DLD1 (cell line): ENCODE measurements at regions not wholly inside any gene's neighbourhood (a gene's known extent, or its start where the extent isn't known, plus 50 kb on each side); places are given as distances from the start of the nearest gene placed in this dataset.

Experiments
- in situ Hi-C: cut with HindIII; loops from 2 replicates; pipeline ENCODE4 v1.10.0; 2017; ENCODE audit warnings: low sequenced_read_pairs

DNA sequence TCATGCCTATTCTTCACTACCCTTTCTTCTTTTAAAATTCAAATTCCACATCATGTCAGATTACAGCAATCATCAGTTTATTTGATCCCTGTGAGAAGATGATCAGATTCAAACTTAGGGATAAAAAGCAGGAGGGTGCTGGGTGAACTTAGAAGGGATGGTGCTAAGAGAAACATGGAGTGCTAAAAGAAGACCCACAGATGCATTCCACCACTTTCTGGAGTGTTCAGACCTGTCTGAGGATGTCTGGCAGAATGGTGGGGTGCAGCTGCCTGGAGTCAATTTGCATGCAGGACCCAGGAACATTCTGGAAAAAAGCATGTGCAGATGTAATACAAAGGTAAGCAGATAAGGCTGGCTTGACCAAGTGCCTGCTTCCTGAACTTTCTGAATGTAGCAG, 372.9 kb upstream of the RUNX1 start:
- in situ Hi-C loops: no loop called here

- in situ Hi-C loops: no loop called here
Measured at GRCh38 chr21:35421221-35421620, 372.1 kb upstream of the RUNX1 start.

GRCh38 chr21:35420656-35421055, 371.6 kb upstream of the RUNX1 start:
- in situ Hi-C loops: no loop called here

DNA sequence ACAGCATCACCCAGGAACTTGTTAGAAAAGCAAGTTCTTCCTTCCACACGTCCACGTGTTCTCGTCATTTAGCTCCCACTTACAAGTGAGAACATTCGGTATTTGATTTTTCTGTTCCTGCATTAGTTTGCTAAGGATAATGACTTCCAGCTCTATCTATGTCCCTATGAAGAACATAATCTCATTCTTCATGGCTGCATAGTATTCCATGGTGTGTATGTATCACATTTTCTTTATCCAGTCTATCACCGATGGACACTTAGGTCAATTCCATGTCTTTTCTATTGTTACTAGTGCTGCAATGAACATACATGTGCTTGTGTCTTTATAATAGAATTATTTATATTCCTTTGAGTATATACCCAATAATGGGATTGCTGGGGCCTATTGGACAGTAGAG, 368.7 kb upstream of the RUNX1 start:
- in situ Hi-C loops: no loop called here

GRCh38 chr21:35416866-35417489, 367.9 kb upstream of the RUNX1 start:
- in situ Hi-C loops: no loop called here

GRCh38 chr21:35414507-35415139, 365.5 kb upstream of the RUNX1 start:
- in situ Hi-C loops: no loop called here

DNA sequence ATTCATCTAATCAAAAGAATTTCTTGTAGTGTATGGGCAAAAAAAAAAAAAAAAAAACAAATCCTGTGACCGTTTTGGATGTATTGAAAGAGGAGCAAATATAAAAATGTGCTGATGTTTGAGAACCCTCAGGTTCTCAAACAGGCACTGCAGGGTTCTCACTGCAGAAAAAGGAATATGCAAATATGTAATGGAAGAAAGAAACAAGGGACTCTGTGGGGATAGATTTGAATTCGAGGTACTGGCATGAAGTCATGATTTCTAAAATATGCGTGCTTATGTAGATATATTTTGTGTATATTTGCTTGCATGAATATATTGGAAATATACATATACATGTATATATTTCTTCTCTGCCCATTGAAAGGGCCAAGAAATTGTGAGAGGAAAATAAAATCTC, 365.0 kb upstream of the RUNX1 start:
- in situ Hi-C loops: no loop called here

DNA sequence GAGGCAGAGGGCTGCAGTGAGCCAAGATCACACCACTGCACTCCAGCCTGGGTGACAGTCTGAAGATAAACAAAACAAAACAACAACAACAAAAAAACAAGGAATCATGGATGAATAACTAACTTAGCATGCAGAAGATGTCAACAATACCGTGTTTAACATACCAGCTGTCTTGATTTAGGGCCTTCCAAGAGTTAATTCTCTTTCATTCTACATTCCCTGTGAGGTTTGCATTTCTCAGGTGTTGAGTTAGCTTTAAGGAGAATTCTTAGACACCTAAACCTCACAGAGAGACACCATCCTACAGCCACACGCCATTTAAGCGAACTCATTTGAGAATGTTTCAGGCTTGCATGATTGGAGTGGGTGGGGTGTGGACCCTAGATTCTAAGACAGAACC, 363.1 kb upstream of the RUNX1 start:
- in situ Hi-C loops: no loop called here

- in situ Hi-C loops: no loop called here
Measured at GRCh38 chr21:35411434-35411833, 362.3 kb upstream of the RUNX1 start.

DNA sequence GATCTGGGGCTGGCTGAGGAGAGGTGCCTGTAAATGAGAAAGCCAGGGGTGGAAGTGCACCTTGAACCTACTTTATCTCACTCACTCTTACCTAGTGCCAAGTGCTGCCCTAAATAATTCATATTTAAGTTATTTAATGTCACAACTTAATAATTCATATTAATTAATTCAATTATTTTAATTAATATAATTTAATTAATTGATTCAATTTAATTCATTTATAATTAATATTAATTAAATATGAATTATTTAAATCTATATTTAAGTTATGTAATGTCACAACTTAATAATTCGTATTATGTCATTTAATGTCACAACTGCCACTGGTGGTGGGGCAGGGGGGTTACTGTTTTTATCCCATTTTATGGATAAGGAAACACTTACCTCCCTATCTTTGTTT, 361.6 kb upstream of the RUNX1 start:
- in situ Hi-C loops: no loop called here

- in situ Hi-C loops: no loop called here
Measured at GRCh38 chr21:35410123-35410522, 361.0 kb upstream of the RUNX1 start.

GRCh38 chr21:35408401-35408800, 359.3 kb upstream of the RUNX1 start:
- in situ Hi-C loops: no loop called here

GRCh38 chr21:35406635-35407034, 357.5 kb upstream of the RUNX1 start:
- in situ Hi-C loops: no loop called here

- in situ Hi-C loops: no loop called here
Measured at GRCh38 chr21:35405981-35406380, 356.9 kb upstream of the RUNX1 start.

DNA sequence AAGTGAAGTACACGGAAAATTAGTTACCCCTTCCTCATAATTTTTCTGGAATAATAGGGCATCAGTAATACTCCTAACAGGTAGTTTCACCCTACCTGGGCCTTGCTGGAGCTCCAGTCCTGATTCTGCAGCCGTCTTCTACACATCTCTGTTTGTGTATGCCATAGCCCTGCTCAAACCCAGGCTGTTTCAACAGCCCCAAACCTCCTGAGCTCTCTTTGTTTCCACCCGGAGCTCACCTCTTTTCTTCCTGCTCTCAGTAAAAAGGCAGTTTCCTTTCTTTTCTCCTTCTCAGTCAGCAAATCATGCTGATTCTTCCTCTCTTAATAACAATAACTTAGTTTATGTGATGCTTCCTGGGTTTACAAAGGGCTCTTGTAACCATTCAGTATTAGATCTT, 355.1 kb upstream of the RUNX1 start:
- in situ Hi-C loops: no loop called here

DNA sequence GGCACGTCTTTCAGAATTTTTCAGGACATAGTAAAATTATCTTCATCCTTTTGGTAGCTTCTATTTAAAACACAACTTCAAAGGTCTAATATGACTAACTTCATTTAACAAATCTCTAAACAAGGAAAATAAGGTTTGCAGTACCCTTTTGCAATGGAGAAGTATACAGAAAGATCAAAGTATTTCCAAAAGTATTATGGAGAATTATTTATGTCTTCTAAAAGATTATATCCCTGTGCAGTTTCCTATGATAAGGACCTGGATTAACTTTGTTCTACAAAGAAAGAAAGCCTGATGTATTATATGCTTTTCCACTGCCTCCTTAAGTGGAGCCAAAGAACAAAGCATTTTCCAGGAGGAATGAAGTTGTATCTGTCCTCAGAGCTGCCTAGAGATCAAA, 353.0 kb upstream of the RUNX1 start:
- in situ Hi-C loops: no loop called here

DNA sequence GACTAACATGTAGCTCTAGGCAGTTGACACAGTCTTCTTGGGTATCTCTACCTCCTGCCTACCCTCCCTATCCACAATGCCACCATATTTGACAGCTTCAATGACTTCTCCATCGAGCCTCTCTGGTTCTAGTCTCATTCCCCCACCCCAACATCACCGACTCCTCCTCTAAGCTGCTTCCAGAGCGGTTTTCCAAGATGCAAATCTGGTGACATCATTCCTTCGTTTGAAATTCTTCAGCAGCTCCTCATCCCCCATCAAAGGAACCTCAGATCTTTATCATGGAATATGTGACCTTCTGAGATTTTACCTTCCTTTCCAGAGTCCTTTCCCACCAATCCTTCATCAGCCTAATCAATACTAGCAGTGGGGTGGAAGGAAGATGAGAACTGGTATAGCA, 352.4 kb upstream of the RUNX1 start:
- in situ Hi-C loops: no loop called here

DNA sequence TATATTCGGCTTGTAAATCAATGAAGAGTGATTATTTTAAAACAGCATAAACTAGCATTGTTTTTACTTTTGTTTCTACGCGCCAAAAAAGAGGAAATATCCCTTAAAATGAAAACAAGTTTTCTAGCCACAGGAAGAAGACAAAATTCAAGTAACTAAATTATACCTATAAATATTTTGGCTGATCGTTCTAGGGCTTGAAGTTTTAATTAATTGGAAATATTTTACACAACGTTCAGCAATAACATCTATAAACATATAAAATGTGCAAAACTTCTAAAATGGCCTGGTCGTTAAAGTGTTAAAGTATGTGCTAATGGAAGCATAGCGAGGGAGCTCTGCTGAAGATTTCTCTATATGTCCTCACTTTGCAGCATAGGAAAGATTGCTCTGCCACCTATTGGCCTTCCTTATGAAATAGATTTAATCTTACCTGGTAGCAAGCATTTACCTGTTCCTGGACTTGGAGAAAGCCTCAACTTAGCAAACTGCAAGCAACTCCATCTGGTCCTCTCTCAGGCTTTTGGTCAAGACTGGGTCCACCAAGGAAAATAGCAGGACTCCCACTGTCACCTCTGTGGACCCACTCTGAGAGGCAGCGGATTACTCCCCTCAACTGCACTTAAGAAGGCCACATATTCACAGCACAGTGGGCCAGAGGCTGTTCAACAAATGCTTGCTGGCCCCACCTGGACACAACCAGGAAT, 351.3 kb upstream of the RUNX1 start:
- in situ Hi-C loops: no loop called here

- in situ Hi-C loops: no loop called here
Measured at GRCh38 chr21:35399706-35400105, 350.6 kb upstream of the RUNX1 start.

GRCh38 chr21:35399002-35399530, 350.0 kb upstream of the RUNX1 start:
- in situ Hi-C loops: no loop called here

DNA sequence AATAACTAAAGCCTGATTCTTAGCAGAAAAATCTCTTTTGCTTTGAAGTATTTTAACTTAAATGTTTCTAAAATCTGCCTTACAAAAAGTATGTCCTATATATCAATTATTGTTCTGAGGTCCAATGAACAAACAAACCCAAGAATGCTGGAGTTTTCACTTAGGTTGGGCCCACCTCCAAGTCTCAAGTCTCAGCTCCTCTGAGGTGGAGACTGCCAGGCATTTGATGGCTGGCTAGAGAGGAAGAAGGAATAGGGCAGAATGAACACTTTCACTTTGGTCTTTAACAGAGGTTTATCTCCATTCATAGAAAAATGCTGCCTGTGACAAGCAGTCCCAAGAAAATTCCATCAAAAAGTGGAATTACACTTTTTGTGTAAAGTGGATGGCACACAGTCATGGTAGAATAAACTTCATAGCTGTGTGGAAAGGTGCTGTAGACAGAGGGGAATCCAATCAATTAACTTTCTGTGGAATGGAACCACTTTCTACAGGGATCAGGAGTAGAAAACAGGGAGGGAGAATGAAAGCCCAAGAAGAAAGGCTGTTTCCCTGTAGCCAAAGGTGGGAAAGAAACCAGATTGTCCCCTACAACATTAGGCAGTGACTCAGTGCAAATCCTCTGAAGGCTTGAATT, 349.4 kb upstream of the RUNX1 start:
- in situ Hi-C loops: no loop called here

DNA sequence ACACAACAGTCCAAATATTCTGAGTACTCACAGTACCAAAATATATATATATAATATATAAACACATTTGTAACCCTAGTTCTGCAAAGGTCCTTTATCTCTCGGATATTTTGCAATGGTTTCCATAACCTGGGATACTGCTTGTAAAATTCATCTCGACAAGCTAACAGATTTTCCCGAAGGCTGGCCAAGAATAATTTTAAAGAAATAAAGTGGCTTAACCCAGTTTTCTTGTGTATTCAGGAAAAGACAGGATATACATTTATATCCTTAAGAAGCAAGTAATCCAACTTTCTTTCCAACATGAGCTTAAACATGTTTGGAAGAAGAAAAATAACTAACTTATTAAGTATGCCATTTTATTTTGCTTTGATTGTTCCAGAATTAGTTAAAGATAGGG, 348.7 kb upstream of the RUNX1 start:
- in situ Hi-C loops: no loop called here
